HG02759 (cell line): ENCODE measurements at regions not wholly inside any gene's neighbourhood (a gene's known extent, or its start where the extent isn't known, plus 50 kb on each side); places are given as distances from the start of the nearest gene placed in this dataset.
"Not testable (repeated sequence)": the region's sequence is repeated elsewhere in the genome, so short reads cannot be mapped to it uniquely, and the experiment has no call there.

Experiments used
- ATAC-seq: cut with Tn5 transposase; IDR thresholded peaks from one replicate; pipeline ENCODE4 v1.9.1; 2021; ENCODE audit warnings: mild to moderate bottlenecking, moderate library complexity; ENCODE audit not compliant: unreplicated experiment

GRCh38 chr2:185625604-185626003 lies 113.0 kb upstream of the FSIP2 start:
- ATAC-seq: no peak

DNA sequence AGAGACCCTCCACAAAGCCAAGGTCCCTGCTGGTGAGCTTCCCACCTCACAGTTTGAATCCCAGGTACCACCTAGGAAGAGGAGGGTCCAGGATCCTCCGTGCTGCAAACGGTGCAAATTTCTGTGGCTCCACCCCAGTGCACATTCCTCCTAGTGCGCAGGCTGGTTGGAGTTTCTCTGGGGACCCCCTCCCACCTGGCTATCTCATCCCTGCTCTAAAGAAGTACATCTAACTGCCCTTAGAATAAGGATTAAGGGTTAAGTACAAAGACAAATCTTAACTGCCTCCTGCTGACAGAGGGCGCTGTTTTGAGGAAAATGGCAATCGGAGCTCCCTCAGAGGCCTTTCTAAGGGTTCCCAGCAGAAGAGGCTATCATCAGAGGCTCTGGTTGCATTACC lies 109.6 kb upstream of the FSIP2 start:
- ATAC-seq: peak; percentile 48

GRCh38 chr2:185633621-185634020 lies 105.0 kb upstream of the FSIP2 start:
- ATAC-seq: no peak

- ATAC-seq: no peak
These were observed 99.8 kb upstream of the FSIP2 start for GRCh38 chr2:185638771-185639170.

GRCh38 chr2:185640588-185640987 lies 98.0 kb upstream of the FSIP2 start:
- no peak for ATAC-seq

DNA sequence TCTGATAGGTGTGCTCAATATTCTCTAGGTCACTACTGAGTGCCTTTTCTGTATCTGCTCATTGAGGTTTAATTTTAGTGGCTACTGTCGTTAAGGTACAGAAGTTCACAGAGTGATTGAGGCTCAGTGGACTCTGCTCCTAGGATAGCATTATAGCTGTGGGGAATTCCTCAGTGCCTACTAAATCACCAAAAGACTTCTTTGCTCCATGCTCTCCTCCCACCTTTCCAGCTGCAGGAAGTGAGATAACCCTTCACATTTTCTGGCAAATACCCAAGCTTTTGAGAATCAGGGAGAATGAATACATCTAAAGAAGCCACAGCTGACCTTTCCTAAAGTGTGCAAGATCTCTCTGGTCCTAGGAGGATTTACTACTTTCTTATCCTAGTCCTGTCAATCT lies 95.2 kb upstream of the FSIP2 start:
- no peak for ATAC-seq

GRCh38 chr2:185644828-185645227 lies 93.8 kb upstream of the FSIP2 start:
- no peak for ATAC-seq

- ATAC-seq: no peak
These were observed 93.1 kb upstream of the FSIP2 start for GRCh38 chr2:185645529-185645928.

- no peak for ATAC-seq
These were observed 79.9 kb upstream of the FSIP2 start for GRCh38 chr2:185658750-185659149.

DNA sequence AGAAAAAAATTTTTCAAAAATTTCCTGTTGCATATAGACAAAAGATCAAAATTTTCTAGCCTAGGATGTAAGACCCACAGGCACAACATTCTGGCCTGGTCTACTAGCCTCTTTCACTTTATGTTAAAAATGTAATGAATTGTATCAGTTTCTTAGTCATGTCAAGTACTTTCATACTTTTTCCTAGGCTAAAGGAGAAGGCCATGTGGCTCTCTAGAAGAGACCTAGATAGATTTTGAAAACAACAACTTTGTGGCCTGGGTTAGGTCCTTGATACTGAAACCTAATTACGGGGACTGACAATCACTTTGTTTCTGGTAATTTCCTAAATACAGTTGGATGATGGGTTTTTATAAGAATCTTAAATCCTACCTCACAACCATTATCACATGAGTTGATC lies 74.8 kb upstream of the FSIP2 start:
- no peak for ATAC-seq

DNA sequence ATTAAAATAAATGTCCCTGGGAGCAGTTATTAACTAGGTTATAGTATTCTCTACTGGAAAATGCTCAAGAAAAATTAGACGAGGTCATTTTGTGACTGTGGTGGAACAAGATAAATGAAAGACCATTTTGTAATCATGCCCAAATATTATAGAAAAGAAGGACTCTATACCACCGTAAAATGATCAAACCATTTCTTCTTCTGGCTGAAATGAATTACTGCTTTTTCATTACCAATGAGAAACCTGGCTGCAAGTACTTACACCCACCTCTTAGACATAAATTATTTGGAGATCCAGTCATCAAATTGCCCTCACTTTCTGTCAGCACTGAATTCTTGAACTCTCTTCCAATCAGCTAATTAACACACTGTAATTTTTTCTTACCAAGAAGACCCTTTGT lies 74.2 kb upstream of the FSIP2 start:
- ATAC-seq: no peak

DNA sequence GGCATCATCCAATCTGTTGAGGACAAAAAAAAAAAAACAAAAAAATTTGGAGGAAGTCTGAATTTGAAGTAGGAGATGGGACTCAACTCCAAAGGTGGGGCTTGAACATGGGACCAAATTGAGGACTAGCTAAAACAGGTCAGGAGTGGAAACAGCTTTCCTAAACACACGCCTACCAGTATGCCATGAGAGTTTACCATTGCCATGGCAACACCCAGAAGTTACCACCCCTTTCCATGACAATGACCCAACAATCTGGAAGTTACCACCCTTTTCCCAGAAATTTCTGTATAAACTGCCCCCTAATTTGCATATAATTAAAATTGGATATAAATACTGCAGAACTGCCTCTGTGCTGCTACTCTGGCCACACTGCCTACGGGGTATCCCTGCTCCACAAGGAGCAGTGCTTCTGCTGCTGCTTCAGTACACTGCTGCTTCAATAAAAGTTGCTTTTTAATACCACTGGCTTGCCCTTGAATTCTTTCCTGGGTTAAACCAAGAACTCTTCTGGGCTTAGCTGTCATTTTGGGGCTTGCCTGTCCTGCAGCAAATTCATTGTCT lies 73.3 kb upstream of the FSIP2 start:
- ATAC-seq: no peak

- no peak for ATAC-seq
These were observed 71.2 kb upstream of the FSIP2 start for GRCh38 chr2:185667452-185667851.

DNA sequence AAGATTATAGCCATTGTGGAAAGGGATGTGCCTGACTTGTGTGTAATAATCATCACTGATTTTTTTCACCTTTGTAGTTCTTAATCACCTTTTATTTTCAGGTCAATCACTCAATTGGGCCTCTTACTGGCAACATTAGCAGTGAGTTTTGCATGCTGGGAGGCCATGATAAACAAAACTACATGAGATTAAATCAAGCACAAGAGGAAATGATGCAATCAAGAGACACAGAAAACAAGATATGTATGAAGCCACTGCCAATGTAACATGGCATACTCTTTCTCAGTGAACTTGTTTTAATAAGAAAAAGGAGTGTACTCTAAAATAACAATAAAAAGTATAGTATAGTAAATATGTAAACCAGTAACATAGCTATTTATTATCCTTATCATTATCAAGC lies 69.9 kb upstream of the FSIP2 start:
- no peak for ATAC-seq

DNA sequence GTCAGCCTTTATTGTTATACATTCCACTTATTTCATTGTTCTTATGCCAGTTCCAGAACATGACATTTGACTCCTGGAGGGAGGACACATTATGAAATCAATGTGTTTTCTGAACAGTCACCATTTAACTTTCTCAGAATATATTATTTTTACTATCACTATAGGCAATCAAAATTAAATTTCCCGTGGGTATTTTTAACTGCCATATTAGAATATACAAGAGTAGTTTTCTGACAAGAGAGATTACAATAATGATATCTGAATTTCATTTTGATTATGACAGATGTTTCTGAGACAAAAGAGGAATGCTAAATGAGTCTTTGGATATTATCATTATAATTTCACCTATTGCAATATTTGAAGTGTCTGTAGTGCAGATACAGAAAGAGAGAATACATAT lies 64.4 kb upstream of the FSIP2 start:
- no peak for ATAC-seq

- ATAC-seq: no peak
These were observed 62.3 kb upstream of the FSIP2 start for GRCh38 chr2:185676316-185676715.

DNA sequence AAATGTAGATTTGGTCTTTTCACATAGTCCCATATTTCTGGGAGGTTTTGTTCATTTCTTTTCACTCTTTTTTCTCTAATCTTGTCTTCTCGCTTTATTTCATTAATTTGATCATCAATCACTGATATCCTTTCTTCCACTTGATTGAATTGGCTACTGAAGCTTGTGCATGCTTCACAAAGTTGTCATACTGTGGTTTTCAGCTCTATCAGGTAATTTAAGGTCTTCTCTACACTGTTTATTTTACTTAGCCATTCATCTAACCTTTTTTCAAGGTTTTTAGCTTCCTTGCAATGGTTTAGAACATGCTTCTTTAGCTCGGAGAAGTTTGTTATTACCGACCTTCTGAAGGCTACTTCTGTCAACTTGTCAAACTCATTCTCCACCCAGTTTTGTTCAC lies 51.6 kb upstream of the FSIP2 start:
- ATAC-seq: not testable (repeated sequence)

DNA sequence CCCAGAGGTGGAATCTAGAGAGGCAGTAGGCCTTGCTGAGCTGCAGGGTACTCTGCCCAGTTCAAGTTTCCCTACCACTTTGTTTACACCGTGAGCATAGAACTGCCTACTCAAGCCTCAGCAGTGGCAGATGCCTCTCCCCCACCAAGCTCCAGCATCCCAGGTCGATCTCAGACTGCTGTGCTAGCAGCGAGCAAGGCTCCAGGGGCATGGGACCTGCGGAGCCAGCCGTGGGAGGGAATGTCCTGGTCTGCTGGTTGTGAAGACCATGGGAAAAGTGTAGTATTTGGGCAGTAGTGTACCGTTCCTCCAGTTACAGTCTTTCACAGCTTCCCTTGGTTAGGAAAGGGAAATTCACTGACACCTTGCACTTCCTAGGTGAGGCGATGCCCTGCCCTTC lies 50.6 kb upstream of the FSIP2 start:
- ATAC-seq: no peak
